ENCODE measurements at regions not wholly inside any gene's neighbourhood (a gene's known extent, or its start where the extent isn't known, plus 50 kb on each side); places are given as distances from the start of the nearest gene placed in this dataset.
A peak's percentile ranks its signal among the peaks of the same experiment; 100 is the strongest.

GRCh38 chr5:107277485-107278125 lies 393.1 kb downstream of the EFNA5 start:
- Histone ChIP-seq H3K36me3 (ENCODE audit: insufficient read depth, low read length) (no peaks in the 10 kb centered on the region), H3K27me3 (ENCODE audit: insufficient read depth, low read length) (no peaks in the 10 kb centered on the region), H2AFZ (ENCODE audit: low read length, unreplicated experiment) (no peak overlapping the region), H3K4me3 (ENCODE audit: low read depth, low read length) (no peak overlapping the region), H3K79me2 (ENCODE audit: control insufficient read depth, insufficient read depth, low read length, unreplicated experiment) (no peaks in the 10 kb centered on the region), H3K4me1 (ENCODE audit: control insufficient read depth, insufficient read depth, low read length, unreplicated experiment) (peaks cover 10% of the 10 kb centered on the region), H3K27ac (ENCODE audit: low read depth, low read length) (no peak overlapping the region)

GRCh38 chr5:107275333-107275732 lies 395.4 kb downstream of the EFNA5 start:
- Histone ChIP-seq H3K27me3 (ENCODE audit: insufficient read depth, low read length) (no peaks in the 10 kb centered on the region), H3K4me3 (ENCODE audit: low read depth, low read length) (no peak overlapping the region), H3K79me2 (ENCODE audit: control insufficient read depth, insufficient read depth, low read length, unreplicated experiment) (no peaks in the 10 kb centered on the region), H2AFZ (ENCODE audit: low read length, unreplicated experiment) (peak overlapping the region; percentile 3), H3K27ac (ENCODE audit: low read depth, low read length) (no peak overlapping the region), H3K36me3 (ENCODE audit: insufficient read depth, low read length) (no peaks in the 10 kb centered on the region), H3K4me1 (ENCODE audit: control insufficient read depth, insufficient read depth, low read length, unreplicated experiment) (no peaks in the 10 kb centered on the region)

- Histone ChIP-seq H2AFZ (ENCODE audit: low read length, unreplicated experiment) (no peak overlapping the region), H3K36me3 (ENCODE audit: insufficient read depth, low read length) (no peaks in the 10 kb centered on the region), H3K4me3 (ENCODE audit: low read depth, low read length) (no peak overlapping the region), H3K4me1 (ENCODE audit: control insufficient read depth, insufficient read depth, low read length, unreplicated experiment) (no peaks in the 10 kb centered on the region), H3K27me3 (ENCODE audit: insufficient read depth, low read length) (no peaks in the 10 kb centered on the region), H3K27ac (ENCODE audit: low read depth, low read length) (no peak overlapping the region), H3K79me2 (ENCODE audit: control insufficient read depth, insufficient read depth, low read length, unreplicated experiment) (no peaks in the 10 kb centered on the region)
Measured at GRCh38 chr5:107274571-107274970, 396.2 kb downstream of the EFNA5 start.

- no peak overlapping the region for H3K27ac ChIP-seq (ENCODE audit: low read depth, low read length)
- no peaks in the 10 kb centered on the region for H3K27me3 ChIP-seq (ENCODE audit: insufficient read depth, low read length)
- H3K36me3 ChIP-seq (ENCODE audit: insufficient read depth, low read length), result no peaks in the 10 kb centered on the region
- H3K4me1 ChIP-seq (ENCODE audit: control insufficient read depth, insufficient read depth, low read length, unreplicated experiment), result peaks cover 7% of the 10 kb centered on the region
- no peak overlapping the region for H3K4me3 ChIP-seq (ENCODE audit: low read depth, low read length)
- H2AFZ ChIP-seq (ENCODE audit: low read length, unreplicated experiment), result no peak overlapping the region
- no peaks in the 10 kb centered on the region for H3K79me2 ChIP-seq (ENCODE audit: control insufficient read depth, insufficient read depth, low read length, unreplicated experiment)
Measured at GRCh38 chr5:107272954-107273353, 397.8 kb downstream of the EFNA5 start.

GRCh38 chr5:107272509-107272908 lies 398.2 kb downstream of the EFNA5 start:
- no peaks in the 10 kb centered on the region for H3K79me2 ChIP-seq (ENCODE audit: control insufficient read depth, insufficient read depth, low read length, unreplicated experiment)
- H3K27me3 ChIP-seq (ENCODE audit: insufficient read depth, low read length), result no peaks in the 10 kb centered on the region
- no peak overlapping the region for H2AFZ ChIP-seq (ENCODE audit: low read length, unreplicated experiment)
- H3K36me3 ChIP-seq (ENCODE audit: insufficient read depth, low read length), result no peaks in the 10 kb centered on the region
- H3K27ac ChIP-seq (ENCODE audit: low read depth, low read length), result no peak overlapping the region
- H3K4me1 ChIP-seq (ENCODE audit: control insufficient read depth, insufficient read depth, low read length, unreplicated experiment), result peaks cover 8% of the 10 kb centered on the region
- H3K4me3 ChIP-seq (ENCODE audit: low read depth, low read length), result no peak overlapping the region

GRCh38 chr5:107271682-107272350 lies 398.9 kb downstream of the EFNA5 start:
- H3K36me3 ChIP-seq (ENCODE audit: insufficient read depth, low read length), result no peaks in the 10 kb centered on the region
- no peak overlapping the region for H3K4me3 ChIP-seq (ENCODE audit: low read depth, low read length)
- no peak overlapping the region for H3K27ac ChIP-seq (ENCODE audit: low read depth, low read length)
- peaks cover 8% of the 10 kb centered on the region for H3K4me1 ChIP-seq (ENCODE audit: control insufficient read depth, insufficient read depth, low read length, unreplicated experiment)
- no peaks in the 10 kb centered on the region for H3K79me2 ChIP-seq (ENCODE audit: control insufficient read depth, insufficient read depth, low read length, unreplicated experiment)
- no peaks in the 10 kb centered on the region for H3K27me3 ChIP-seq (ENCODE audit: insufficient read depth, low read length)
- no peak overlapping the region for H2AFZ ChIP-seq (ENCODE audit: low read length, unreplicated experiment)

GRCh38 chr5:107270561-107270960 lies 400.2 kb downstream of the EFNA5 start:
- Histone ChIP-seq H3K79me2 (ENCODE audit: control insufficient read depth, insufficient read depth, low read length, unreplicated experiment) (no peaks in the 10 kb centered on the region), H3K27ac (ENCODE audit: low read depth, low read length) (no peak overlapping the region), H3K27me3 (ENCODE audit: insufficient read depth, low read length) (no peaks in the 10 kb centered on the region), H2AFZ (ENCODE audit: low read length, unreplicated experiment) (no peak overlapping the region), H3K4me1 (ENCODE audit: control insufficient read depth, insufficient read depth, low read length, unreplicated experiment) (peaks cover 8% of the 10 kb centered on the region), H3K4me3 (ENCODE audit: low read depth, low read length) (no peak overlapping the region), H3K36me3 (ENCODE audit: insufficient read depth, low read length) (no peaks in the 10 kb centered on the region)

- Histone ChIP-seq H3K27me3 (ENCODE audit: insufficient read depth, low read length) (no peaks in the 10 kb centered on the region), H3K36me3 (ENCODE audit: insufficient read depth, low read length) (no peaks in the 10 kb centered on the region), H3K79me2 (ENCODE audit: control insufficient read depth, insufficient read depth, low read length, unreplicated experiment) (no peaks in the 10 kb centered on the region), H2AFZ (ENCODE audit: low read length, unreplicated experiment) (no peak overlapping the region), H3K27ac (ENCODE audit: low read depth, low read length) (no peak overlapping the region), H3K4me3 (ENCODE audit: low read depth, low read length) (no peak overlapping the region), H3K4me1 (ENCODE audit: control insufficient read depth, insufficient read depth, low read length, unreplicated experiment) (peaks cover 8% of the 10 kb centered on the region)
Measured at GRCh38 chr5:107269678-107270077, 401.1 kb downstream of the EFNA5 start.

- H2AFZ ChIP-seq (ENCODE audit: low read length, unreplicated experiment), result no peak overlapping the region
- H3K27me3 ChIP-seq (ENCODE audit: insufficient read depth, low read length), result no peaks in the 10 kb centered on the region
- H3K4me3 ChIP-seq (ENCODE audit: low read depth, low read length), result no peak overlapping the region
- no peak overlapping the region for H3K27ac ChIP-seq (ENCODE audit: low read depth, low read length)
- peaks cover 8% of the 10 kb centered on the region for H3K4me1 ChIP-seq (ENCODE audit: control insufficient read depth, insufficient read depth, low read length, unreplicated experiment)
- no peaks in the 10 kb centered on the region for H3K79me2 ChIP-seq (ENCODE audit: control insufficient read depth, insufficient read depth, low read length, unreplicated experiment)
- no peaks in the 10 kb centered on the region for H3K36me3 ChIP-seq (ENCODE audit: insufficient read depth, low read length)
Measured at GRCh38 chr5:107269256-107269655, 401.5 kb downstream of the EFNA5 start.

GRCh38 chr5:107268241-107268640 lies 402.5 kb downstream of the EFNA5 start:
- Histone ChIP-seq H3K36me3 (ENCODE audit: insufficient read depth, low read length) (no peaks in the 10 kb centered on the region), H3K79me2 (ENCODE audit: control insufficient read depth, insufficient read depth, low read length, unreplicated experiment) (no peaks in the 10 kb centered on the region), H2AFZ (ENCODE audit: low read length, unreplicated experiment) (no peak overlapping the region), H3K27me3 (ENCODE audit: insufficient read depth, low read length) (no peaks in the 10 kb centered on the region), H3K4me1 (ENCODE audit: control insufficient read depth, insufficient read depth, low read length, unreplicated experiment) (peaks cover 8% of the 10 kb centered on the region), H3K27ac (ENCODE audit: low read depth, low read length) (no peak overlapping the region), H3K4me3 (ENCODE audit: low read depth, low read length) (no peak overlapping the region)

GRCh38 chr5:107266100-107266499 lies 404.6 kb downstream of the EFNA5 start:
- Histone ChIP-seq H3K4me1 (ENCODE audit: control insufficient read depth, insufficient read depth, low read length, unreplicated experiment) (peaks cover 8% of the 10 kb centered on the region), H3K27ac (ENCODE audit: low read depth, low read length) (no peak overlapping the region), H3K79me2 (ENCODE audit: control insufficient read depth, insufficient read depth, low read length, unreplicated experiment) (no peaks in the 10 kb centered on the region), H3K27me3 (ENCODE audit: insufficient read depth, low read length) (no peaks in the 10 kb centered on the region), H3K36me3 (ENCODE audit: insufficient read depth, low read length) (no peaks in the 10 kb centered on the region), H2AFZ (ENCODE audit: low read length, unreplicated experiment) (no peak overlapping the region), H3K4me3 (ENCODE audit: low read depth, low read length) (no peak overlapping the region)

All from ACC112 (cell line).